Non-pigmented ciliary epithelial cell (primary cell): ENCODE measurements at regions not wholly inside any gene's neighbourhood (a gene's known extent, or its start where the extent isn't known, plus 50 kb on each side); places are given as distances from the start of the nearest gene placed in this dataset.
"Not testable (repeated sequence)": the region's sequence is repeated elsewhere in the genome, so short reads cannot be mapped to it uniquely, and the experiment has no call there.

Experiments
- DNase-seq: peaks from one replicate; pipeline ENCODE4 v3.0.0-alpha.2; 2010; ENCODE audit warnings: low read depth

GRCh38 chr3:178206521-178206920, 329.7 kb upstream of the KCNMB2 start:
- no peak for DNase-seq

DNA sequence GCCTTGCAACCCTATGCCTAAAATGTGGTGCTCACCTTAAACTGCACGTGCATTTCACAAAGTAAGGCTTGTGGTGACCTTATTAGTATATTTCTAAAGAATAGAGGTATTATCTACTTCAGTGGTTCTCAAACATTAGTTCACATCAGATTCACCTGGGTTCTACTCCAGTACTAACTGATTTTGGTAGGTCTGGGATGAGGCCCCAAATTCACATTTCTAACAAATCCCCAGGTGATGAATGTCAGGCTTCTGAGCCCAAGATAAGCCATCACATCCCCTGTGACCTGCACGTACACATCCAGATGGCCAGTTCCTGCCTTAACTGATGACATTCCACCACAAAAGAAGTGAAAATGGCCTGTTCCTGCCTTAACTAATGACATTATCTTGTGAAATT, 329.1 kb upstream of the KCNMB2 start:
- not testable (repeated sequence) for DNase-seq

- not testable (repeated sequence) for DNase-seq
Measured at GRCh38 chr3:178207627-178208026, 328.6 kb upstream of the KCNMB2 start.

DNA sequence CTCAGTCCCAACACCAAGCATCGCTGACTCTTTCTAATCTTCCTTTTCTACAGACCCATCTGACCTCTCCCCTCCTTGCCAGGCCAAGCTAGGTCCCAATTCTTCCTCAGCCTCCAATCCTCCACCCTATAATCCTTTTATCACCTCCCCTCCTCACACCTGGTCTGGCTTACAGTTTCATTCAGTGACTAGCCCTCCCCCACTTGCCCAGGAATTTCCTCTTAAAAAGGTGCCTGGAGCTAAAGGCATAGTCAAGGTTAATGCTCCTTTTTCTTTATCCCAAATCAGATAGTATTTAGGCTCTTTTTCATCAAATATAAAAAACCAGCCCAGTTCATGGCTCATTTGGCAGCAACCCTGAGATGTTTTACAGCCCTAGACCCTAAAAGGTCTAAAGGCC, 327.1 kb upstream of the KCNMB2 start:
- not testable (repeated sequence) for DNase-seq

GRCh38 chr3:178209618-178210017, 326.6 kb upstream of the KCNMB2 start:
- not testable (repeated sequence) for DNase-seq

- DNase-seq = not testable (repeated sequence)
Measured at GRCh38 chr3:178211086-178211485, 325.1 kb upstream of the KCNMB2 start.

- DNase-seq = no peak
Measured at GRCh38 chr3:178217479-178217878, 318.8 kb upstream of the KCNMB2 start.

- DNase-seq = no peak
Measured at GRCh38 chr3:178218231-178218630, 318.0 kb upstream of the KCNMB2 start.

GRCh38 chr3:178219661-178220060, 316.6 kb upstream of the KCNMB2 start:
- not testable (repeated sequence) for DNase-seq

- no peak for DNase-seq
Measured at GRCh38 chr3:178223876-178224275, 312.4 kb upstream of the KCNMB2 start.

DNA sequence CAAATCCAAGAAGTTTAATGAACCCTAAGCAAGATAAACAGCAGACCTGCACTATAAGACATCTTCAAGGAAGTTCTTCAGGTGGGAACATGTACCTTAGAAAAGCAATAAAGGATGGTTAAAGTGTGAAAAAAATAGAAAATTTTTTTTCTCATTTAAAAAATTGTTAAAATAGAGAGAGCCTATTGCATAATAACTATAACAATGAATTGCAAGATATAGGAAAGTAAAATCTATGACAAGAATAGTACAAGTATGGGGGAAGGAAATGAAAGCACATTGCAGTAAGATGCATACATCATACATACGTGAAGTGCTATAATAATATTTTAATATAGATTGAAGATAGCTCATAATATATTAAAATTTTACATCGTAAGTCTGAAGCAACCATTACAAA, 310.1 kb upstream of the KCNMB2 start:
- no peak for DNase-seq

GRCh38 chr3:178231645-178232044, 304.6 kb upstream of the KCNMB2 start:
- DNase-seq = no peak

DNA sequence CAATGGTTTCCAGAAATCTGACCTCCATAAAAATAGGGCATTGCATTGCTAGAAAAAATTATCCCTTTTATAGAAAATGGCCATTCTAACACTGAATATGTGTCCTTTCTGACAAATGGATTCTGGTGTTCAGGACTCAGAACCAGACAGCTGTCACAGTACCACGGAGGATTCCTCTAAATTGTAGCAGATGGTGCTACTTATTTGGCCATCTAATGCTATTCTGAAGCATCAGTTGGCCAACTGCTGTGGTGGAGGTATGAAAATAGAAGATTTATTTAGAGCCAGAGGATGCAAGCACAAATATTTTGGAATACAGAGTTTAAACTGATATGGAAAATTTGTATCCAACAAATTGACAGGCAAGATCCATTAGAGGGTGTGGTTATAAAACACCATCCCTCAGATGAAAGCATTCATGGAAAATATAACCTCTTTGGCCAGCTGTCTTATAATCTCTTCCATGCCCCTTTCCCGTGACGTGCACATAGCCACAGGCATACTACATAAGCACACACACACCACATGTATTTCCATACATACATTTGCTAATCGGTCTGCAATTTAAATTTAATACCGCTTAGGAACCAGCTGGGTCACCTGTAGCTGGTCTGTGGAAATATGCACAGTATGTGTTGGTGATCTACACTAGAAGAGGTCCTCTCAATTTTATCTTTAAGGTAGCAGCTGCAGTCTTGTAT, 302.7 kb upstream of the KCNMB2 start:
- no peak for DNase-seq

- peak; percentile 48 for DNase-seq
Measured at GRCh38 chr3:178236555-178237277, 299.5 kb upstream of the KCNMB2 start.

DNA sequence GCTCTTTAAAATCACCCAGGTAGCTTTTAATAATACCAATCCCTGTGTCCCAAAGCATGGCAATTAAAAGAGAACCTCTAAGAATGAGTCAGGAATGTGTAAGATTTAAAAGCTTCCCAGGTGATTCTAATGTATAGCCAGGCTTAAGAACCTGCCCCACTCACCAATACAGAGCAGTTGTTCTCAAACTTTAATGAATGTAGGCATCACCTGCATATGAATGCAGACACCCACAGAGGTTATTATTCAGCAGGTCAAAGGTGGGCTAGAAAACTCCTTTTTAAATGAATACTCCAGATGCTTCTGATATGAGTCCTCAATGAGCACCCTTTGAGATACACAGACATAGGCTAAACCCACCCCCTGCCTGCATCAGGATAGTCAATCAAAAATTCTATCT, 298.1 kb upstream of the KCNMB2 start:
- no peak for DNase-seq

- no peak for DNase-seq
Measured at GRCh38 chr3:178244733-178245709, 291.2 kb upstream of the KCNMB2 start.

GRCh38 chr3:178246004-178246403, 290.2 kb upstream of the KCNMB2 start:
- DNase-seq = no peak

- peak; percentile 26 for DNase-seq
Measured at GRCh38 chr3:178255315-178255714, 280.9 kb upstream of the KCNMB2 start.

- no peak for DNase-seq
Measured at GRCh38 chr3:178257491-178257890, 278.7 kb upstream of the KCNMB2 start.

- DNase-seq = no peak
Measured at GRCh38 chr3:178258121-178258520, 278.1 kb upstream of the KCNMB2 start.

DNA sequence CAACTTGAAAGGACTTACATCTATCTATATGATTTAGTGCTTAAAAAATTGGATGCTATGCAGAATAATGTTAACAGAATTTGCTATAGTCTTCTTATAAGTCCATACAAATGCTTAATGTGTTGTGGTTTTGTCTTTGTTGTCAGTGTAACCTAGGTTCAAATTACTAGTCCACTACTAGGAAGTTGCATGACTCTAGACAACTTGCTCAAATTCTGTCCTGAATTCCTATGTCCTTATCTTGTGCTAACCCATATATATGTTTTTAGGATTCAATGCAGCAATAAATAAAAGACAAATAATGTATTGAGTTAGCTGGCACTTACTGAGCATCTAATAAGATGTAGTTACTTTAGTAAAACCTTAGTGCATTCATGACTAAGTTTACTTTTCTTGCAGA, 276.5 kb upstream of the KCNMB2 start:
- no peak for DNase-seq

- DNase-seq = no peak
Measured at GRCh38 chr3:178260887-178261565, 275.2 kb upstream of the KCNMB2 start.
